ENCODE measurements at regions not wholly inside any gene's neighbourhood (a gene's known extent, or its start where the extent isn't known, plus 50 kb on each side); places are given as distances from the start of the nearest gene placed in this dataset.

- TF ChIP-seq POLR2A (IDR thresholded peaks at IDR 0.05; ENCODE audit: low read depth, low read length) (no peak), TAF1 (IDR thresholded peaks at IDR 0.05; ENCODE audit: low read depth, low read length) (no peak), POLR2AphosphoS5 (IDR thresholded peaks at IDR 0.05; ENCODE audit: low read depth, low read length) (no peak)
Observed at GRCh38 chr1:88462096-88462487, 222.0 kb upstream of the PKN2 start.
